Fibroblast of the aortic adventitia (primary cell): ENCODE measurements at regions not wholly inside any gene's neighbourhood (a gene's known extent, or its start where the extent isn't known, plus 50 kb on each side); places are given as distances from the start of the nearest gene placed in this dataset.

Experiments used
- DNase-seq: peaks from one replicate; pipeline ENCODE4 v3.0.0-alpha.2; 2010; ENCODE audit warnings: low read depth
- H3K4me3 ChIP-seq: 2 replicates; pipeline ENCODE4 v1.5.1; 2011; ENCODE audit warnings: low read depth, mild to moderate bottlenecking, control low read depth, low read length, moderate library complexity
- TF ChIP-seq, protein P1 (sequence below): IDR thresholded peaks from 2 replicates; pipeline ENCODE4 v1.5.1; 2011; ENCODE audit warnings: mild to moderate bottlenecking, low read length, control low read depth, inconsistent platforms; ENCODE audit not compliant: insufficient read depth

DNA sequence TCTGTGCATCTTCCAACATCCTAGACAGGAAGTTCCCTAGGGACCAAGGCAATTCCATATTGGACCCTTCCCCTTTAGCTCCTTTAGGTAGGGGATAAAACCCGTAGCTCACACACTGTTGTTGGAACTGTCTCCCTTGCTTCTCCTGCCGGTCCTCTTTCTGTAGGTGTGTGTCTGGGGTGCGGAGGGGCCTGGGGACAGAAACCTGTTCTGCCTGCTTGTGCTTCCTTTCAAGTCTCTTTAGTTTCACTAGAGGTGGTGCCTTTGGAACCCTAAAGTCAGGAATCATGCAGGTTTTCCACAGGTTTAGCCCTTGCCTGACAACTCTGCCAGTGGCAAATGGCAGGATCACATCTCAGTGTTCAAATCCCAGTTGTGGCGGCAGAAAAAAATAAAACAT is 74.6 kb upstream of the PTGFRN start:
- no peak for DNase-seq
- no peak overlapping the region for H3K4me3 ChIP-seq
- TF ChIP-seq, protein P1, sequence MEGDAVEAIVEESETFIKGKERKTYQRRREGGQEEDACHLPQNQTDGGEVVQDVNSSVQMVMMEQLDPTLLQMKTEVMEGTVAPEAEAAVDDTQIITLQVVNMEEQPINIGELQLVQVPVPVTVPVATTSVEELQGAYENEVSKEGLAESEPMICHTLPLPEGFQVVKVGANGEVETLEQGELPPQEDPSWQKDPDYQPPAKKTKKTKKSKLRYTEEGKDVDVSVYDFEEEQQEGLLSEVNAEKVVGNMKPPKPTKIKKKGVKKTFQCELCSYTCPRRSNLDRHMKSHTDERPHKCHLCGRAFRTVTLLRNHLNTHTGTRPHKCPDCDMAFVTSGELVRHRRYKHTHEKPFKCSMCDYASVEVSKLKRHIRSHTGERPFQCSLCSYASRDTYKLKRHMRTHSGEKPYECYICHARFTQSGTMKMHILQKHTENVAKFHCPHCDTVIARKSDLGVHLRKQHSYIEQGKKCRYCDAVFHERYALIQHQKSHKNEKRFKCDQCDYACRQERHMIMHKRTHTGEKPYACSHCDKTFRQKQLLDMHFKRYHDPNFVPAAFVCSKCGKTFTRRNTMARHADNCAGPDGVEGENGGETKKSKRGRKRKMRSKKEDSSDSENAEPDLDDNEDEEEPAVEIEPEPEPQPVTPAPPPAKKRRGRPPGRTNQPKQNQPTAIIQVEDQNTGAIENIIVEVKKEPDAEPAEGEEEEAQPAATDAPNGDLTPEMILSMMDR, result no peak

DNA sequence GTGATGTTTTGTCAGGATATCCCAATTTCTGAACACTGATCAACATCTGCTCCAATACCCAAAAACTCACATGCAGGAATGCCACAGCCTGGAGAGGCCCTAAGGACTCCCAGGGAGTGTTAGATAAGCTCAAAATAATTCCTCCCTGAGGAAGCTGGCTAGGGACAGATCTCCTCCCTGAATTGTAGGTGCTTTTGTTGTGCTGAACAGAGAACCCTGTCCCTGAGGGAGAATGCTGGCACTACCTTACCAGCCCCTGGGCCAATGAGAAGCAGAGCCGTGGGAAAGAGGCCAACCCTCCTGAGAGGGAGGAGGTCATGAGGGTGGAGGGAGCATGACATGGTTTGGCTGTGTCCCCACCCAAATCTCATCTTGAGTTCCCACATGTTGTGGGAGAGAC is 73.6 kb upstream of the PTGFRN start:
- DNase-seq, result no peak
- H3K4me3 ChIP-seq, result no peak overlapping the region
- TF ChIP-seq, protein P1, result no peak

DNA sequence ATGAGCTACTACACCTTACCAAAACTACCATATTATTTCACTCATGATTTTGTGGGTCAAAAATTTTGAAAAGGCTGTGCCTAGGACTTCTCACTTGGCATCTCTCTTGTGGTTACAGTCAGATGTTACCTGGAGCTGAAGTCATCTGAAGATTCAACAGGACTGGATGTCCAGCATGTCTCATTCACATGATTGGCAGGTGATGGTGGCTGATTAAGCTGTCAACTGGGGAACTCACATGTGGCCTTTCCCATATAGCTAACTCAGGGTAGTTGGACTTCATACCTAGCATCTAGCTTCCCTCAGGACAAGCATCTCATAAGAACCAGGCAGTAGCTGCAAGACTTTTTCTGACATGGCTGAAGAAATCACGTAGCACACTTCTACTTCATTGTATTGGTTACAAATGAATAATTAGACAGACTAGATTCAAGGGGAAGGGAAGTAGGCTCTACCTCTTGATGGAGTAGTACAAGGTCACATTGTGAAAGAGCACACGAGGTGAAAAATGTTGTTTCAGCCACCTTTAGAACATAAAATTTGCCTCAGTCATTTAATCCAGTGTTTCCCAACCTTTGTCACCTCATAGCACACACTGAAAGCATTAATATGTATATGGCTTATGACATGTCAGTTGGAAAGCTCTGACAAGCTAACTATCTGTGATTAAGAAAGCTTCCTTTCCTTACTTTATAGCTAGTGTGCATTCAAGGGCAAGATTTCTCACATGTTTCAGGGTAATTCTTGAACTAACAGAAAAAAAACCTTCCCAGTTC is 68.0 kb upstream of the PTGFRN start:
- TF ChIP-seq, protein P1, result no peak
- DNase-seq, result no peak
- no peak overlapping the region for H3K4me3 ChIP-seq

DNA sequence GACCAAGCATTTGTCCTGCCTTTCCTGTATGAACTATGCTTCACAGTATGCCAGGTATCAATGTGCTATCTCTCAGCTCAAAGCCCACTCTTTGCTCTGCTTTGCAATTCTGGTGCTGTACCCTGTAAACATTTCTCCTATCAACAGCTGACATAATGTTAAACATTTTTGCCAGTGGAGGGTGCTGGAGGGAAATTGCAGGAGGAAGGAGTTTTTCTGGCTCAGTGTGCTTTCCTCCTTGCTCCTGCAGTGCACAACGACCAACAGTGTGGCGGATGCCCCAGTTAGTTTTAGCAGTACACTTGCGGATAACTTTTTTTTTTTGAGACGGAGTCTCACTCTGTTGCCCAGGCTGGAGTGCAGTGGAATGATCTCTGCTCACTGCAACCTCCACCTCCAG is 67.1 kb upstream of the PTGFRN start:
- TF ChIP-seq, protein P1, result peak; percentile 27
- peak; percentile 34 for DNase-seq
- H3K4me3 ChIP-seq, result no peak overlapping the region

DNA sequence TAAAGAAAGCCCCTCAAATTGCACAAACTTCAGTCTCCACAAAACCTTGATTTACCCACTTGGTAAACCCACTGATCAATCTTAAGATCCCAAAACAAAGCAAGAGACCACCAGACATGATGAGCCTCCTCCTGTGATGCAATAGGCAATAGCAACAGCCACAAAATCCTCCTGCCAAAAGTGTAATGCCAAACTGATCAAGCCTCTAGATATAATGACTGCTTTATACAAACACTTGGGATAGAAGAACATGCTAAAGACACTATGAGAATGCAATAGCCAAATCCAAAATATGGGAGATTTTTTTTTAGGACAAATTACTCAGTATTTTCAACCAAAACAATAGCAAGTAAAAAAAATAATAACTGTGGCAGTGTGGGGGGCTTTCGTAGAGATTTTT is 64.9 kb upstream of the PTGFRN start:
- DNase-seq, result no peak
- TF ChIP-seq, protein P1, result no peak
- no peak overlapping the region for H3K4me3 ChIP-seq

DNA sequence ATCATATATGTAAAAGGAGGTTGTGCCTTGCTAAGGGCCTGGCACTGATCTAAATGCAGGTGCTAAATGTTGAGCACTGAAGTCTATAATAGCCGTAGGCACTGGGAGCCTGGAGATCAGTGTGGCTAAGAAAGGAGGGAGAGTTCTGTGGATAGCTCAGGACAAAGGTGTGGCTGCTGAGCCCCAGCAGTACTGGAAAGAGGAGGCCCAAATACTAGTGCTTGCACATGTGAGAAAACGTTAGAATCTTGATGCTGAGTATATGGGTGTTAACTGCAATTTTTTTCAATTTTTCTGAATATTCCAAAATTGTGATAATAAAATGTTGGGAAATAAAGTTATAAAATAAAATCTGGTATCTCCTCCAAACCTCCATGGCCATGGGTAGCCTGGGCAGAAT is 62.5 kb upstream of the PTGFRN start:
- no peak for DNase-seq
- TF ChIP-seq, protein P1, result no peak
- H3K4me3 ChIP-seq, result no peak overlapping the region
